H1 (cell line): ENCODE measurements at regions not wholly inside any gene's neighbourhood (a gene's known extent, or its start where the extent isn't known, plus 50 kb on each side); places are given as distances from the start of the nearest gene placed in this dataset.

Source experiments
- CTCF ChIA-PET: fragments of 300-600 bp; sonication (Branson Sonifier 250); formaldehyde crosslinking; loops from one replicate; lab custom pipeline; 2021; ENCODE audit not compliant: partially characterized antibody; lab: Charles Lee
- POLR2A ChIA-PET: fragments of 300-600 bp; sonication (Branson Sonifier 250); formaldehyde crosslinking; loops from one replicate; lab custom pipeline; 2021; ENCODE audit warnings: inconsistent platforms; ENCODE audit not compliant: partially characterized antibody; lab: Charles Lee
- DNase-seq, 2 experiments: peaks; one replicate each; pipeline versions ENCODE4 v3.0.0 to v3.0.0-alpha.2; 2010 to 2022; ENCODE audit warnings: low spot score in 2 of 2, low read depth in 1 of 2, mixed read lengths in 1 of 2
- FAIRE-seq: peaks from 2 replicates; lab custom pipeline; 2011; peaks lifted over from hg19 to GRCh38; lab: Jason Lieb, UNC
- H2AFZ ChIP-seq: 2 replicates; pipeline ENCODE4 v1.8.1; 2012; ENCODE audit warnings: low read length, inconsistent platforms
- H2AK5ac ChIP-seq: 2 replicates; pipeline ENCODE4 v1.6.1; 2013; ENCODE audit warnings: low read depth, low read length
- H2BK120ac ChIP-seq: replicated peaks from 2 replicates; pipeline ENCODE3; 2013; ENCODE audit warnings: low read depth, low read length, inconsistent platforms
- H2BK12ac ChIP-seq: 2 replicates; pipeline ENCODE4 v1.6.1; 2013; ENCODE audit warnings: low read depth, low read length
- H2BK15ac ChIP-seq: 2 replicates; pipeline ENCODE4 v1.6.1; 2013; ENCODE audit warnings: low read length
- H2BK20ac ChIP-seq: 2 replicates; pipeline ENCODE4 v1.6.1; 2013; ENCODE audit warnings: low read length
- H2BK5ac ChIP-seq: 2 replicates; pipeline ENCODE4 v1.6.1; 2013; ENCODE audit warnings: low read depth, low read length
- H3K14ac ChIP-seq: 2 replicates; pipeline ENCODE4 v1.6.1; 2013; ENCODE audit warnings: inconsistent platforms; ENCODE audit not compliant: insufficient read length
- H3K18ac ChIP-seq: 2 replicates; pipeline ENCODE4 v1.6.1; 2013; ENCODE audit warnings: low read length; ENCODE audit errors: extremely low read depth
- H3K23ac ChIP-seq: 2 replicates; pipeline ENCODE4 v1.6.1; 2013; ENCODE audit warnings: inconsistent platforms; ENCODE audit not compliant: insufficient read length
- H3K23me2 ChIP-seq: 2 replicates; pipeline ENCODE4 v1.6.1; 2013; ENCODE audit warnings: low read depth, low read length
- H3K27ac ChIP-seq: 2 replicates; pipeline ENCODE4 v1.6.1; 2011; ENCODE audit warnings: low read depth, low read length, inconsistent platforms
- H3K27me3 ChIP-seq, 4 experiments: replicated peaks in 1 of 4; 1 replicate in 1 of 4; 2 replicates in 3 of 4; pipeline versions ENCODE4 v1.6.1 to v1.8.1; 2011 to 2013; ENCODE audit warnings: low read length in 3 of 4, mild to moderate bottlenecking in 3 of 4, inconsistent platforms in 2 of 4, mixed read lengths in 2 of 4, moderate library complexity in 1 of 4; ENCODE audit not compliant: control insufficient read depth in 3 of 4, insufficient read depth in 3 of 4; ENCODE audit errors: extremely low read depth in 1 of 4
- H3K36me3 ChIP-seq, 4 experiments: 2 replicates each; pipeline versions ENCODE4 v1.6.1 to v1.8.1; 2011 to 2013; ENCODE audit warnings: mild to moderate bottlenecking in 4 of 4, low read length in 3 of 4, moderate library complexity in 2 of 4, control low read depth in 1 of 4, inconsistent platforms in 1 of 4; ENCODE audit not compliant: insufficient read depth in 4 of 4, control insufficient read depth in 2 of 4
- H3K4ac ChIP-seq: replicated peaks from 2 replicates; pipeline ENCODE3; 2013; ENCODE audit warnings: low read length, low read depth, mixed read lengths, inconsistent platforms; ENCODE audit not compliant: insufficient read length
- H3K4me1 ChIP-seq, 4 experiments: replicated peaks in 1 of 4; 1 replicate in 1 of 4; 2 replicates in 3 of 4; pipeline versions ENCODE4 v1.6.1 to v1.8.1; 2011 to 2013; ENCODE audit warnings: low read length in 3 of 4, inconsistent platforms in 2 of 4, mixed read lengths in 1 of 4; ENCODE audit not compliant: insufficient read depth in 4 of 4, control insufficient read depth in 3 of 4
- H3K4me2 ChIP-seq, 2 experiments: 2 replicates each; pipeline versions ENCODE4 v1.6.1 to v1.8.1; 2011 to 2013; ENCODE audit warnings: low read depth in 2 of 2, low read length in 2 of 2, control low read depth in 1 of 2, inconsistent platforms in 1 of 2, mild to moderate bottlenecking in 1 of 2; ENCODE audit not compliant: insufficient read depth in 1 of 2
- H3K4me3 ChIP-seq, 4 experiments: fragments of 200-600, 300-600 bp in 1 of 4; sonication (generic), shearing (Covaris generic), sonication (Bioruptor Twin) in 1 of 4; 2 replicates each; pipeline versions ENCODE4 v1.5.1 to v1.8.1; 2011 to 2016; ENCODE audit warnings: low read length in 4 of 4, low read depth in 3 of 4, control low read depth in 2 of 4, inconsistent platforms in 2 of 4, mild to moderate bottlenecking in 2 of 4, mixed read lengths in 1 of 4, moderate library complexity in 1 of 4; ENCODE audit not compliant: insufficient read depth in 2 of 4; ENCODE audit errors: extremely low read depth in 1 of 4
- H3K56ac ChIP-seq: replicated peaks from 2 replicates; pipeline ENCODE3; 2013; ENCODE audit warnings: low read depth, mild to moderate bottlenecking, mixed read lengths, low read length, inconsistent platforms; ENCODE audit not compliant: insufficient read length
- H3K79me1 ChIP-seq: 2 replicates; pipeline ENCODE4 v1.6.1; 2013; ENCODE audit warnings: low read depth, low read length, control low read depth
- H3K79me2 ChIP-seq, 2 experiments: 2 replicates each; pipeline versions ENCODE4 v1.6.1 to v1.8.1; 2012 to 2013; ENCODE audit warnings: low read length in 2 of 2, mild to moderate bottlenecking in 2 of 2, inconsistent platforms in 1 of 2; ENCODE audit not compliant: insufficient read depth in 2 of 2, control insufficient read depth in 1 of 2
- H3K9ac ChIP-seq, 4 experiments: replicated peaks in 1 of 4; 1 replicate in 1 of 4; 2 replicates in 3 of 4; pipeline versions ENCODE4 v1.6.1 to v1.8.1; 2011 to 2013; ENCODE audit warnings: low read depth in 3 of 4, low read length in 3 of 4, control low read depth in 2 of 4, mild to moderate bottlenecking in 2 of 4, moderate library complexity in 2 of 4, inconsistent platforms in 1 of 4; ENCODE audit errors: extremely low read depth in 1 of 4
- H3K9me3 ChIP-seq, 2 experiments: 2 replicates each; pipeline versions ENCODE4 v1.6.1 to v1.8.1; 2012 to 2013; ENCODE audit warnings: mild to moderate bottlenecking in 2 of 2, moderate library complexity in 2 of 2, control low read depth in 1 of 2, inconsistent platforms in 1 of 2, low read depth in 1 of 2, low read length in 1 of 2, mixed read lengths in 1 of 2; ENCODE audit not compliant: insufficient read depth in 2 of 2
- H4K20me1 ChIP-seq, 2 experiments: replicated peaks in 1 of 2; 2 replicates each; pipeline versions ENCODE3 to v1.8.1; 2011 to 2013; ENCODE audit warnings: inconsistent platforms in 2 of 2, low read length in 2 of 2, mild to moderate bottlenecking in 1 of 2; ENCODE audit not compliant: insufficient read depth in 2 of 2, control insufficient read depth in 1 of 2
- H4K5ac ChIP-seq: 2 replicates; pipeline ENCODE4 v1.6.1; 2013; ENCODE audit warnings: low read length, low read depth, mixed read lengths, inconsistent platforms; ENCODE audit not compliant: insufficient read length
- H4K8ac ChIP-seq: 2 replicates; pipeline ENCODE4 v1.8.0; 2013; ENCODE audit warnings: mild to moderate bottlenecking, moderate library complexity, low read length, inconsistent platforms; ENCODE audit not compliant: insufficient read depth; ENCODE audit errors: extremely low read depth
- H4K91ac ChIP-seq: replicated peaks from 2 replicates; pipeline ENCODE3; 2013; ENCODE audit warnings: low read length, mixed read lengths, inconsistent platforms; ENCODE audit not compliant: insufficient read length
- ASH2L ChIP-seq: fragments of 200-600, 300-600 bp; sonication (generic); IDR thresholded peaks from one replicate; pipeline ENCODE4 v1.7.1; 2017; ENCODE audit warnings: low read length
- ATF3 ChIP-seq: IDR thresholded peaks from 2 replicates; pipeline ENCODE4 v1.6.1; 2011; ENCODE audit warnings: low read depth, mild to moderate bottlenecking, low read length; ENCODE audit not compliant: insufficient read depth
- CBX5 ChIP-seq: fragments of 300-800, 300-1000 bp; sonication (generic); IDR thresholded peaks from 2 replicates; pipeline ENCODE4 v1.7.1; 2016; ENCODE audit warnings: antibody characterized with exemption, low read length, low read depth
- GABPA ChIP-seq: IDR thresholded peaks from 2 replicates; pipeline ENCODE4 v1.6.1; 2011; ENCODE audit warnings: mild to moderate bottlenecking, low read length, moderate library complexity, borderline replicate concordance; ENCODE audit not compliant: insufficient read depth
- HDAC6 ChIP-seq: IDR thresholded peaks from one replicate; pipeline ENCODE4 v1.7.1; 2012; ENCODE audit warnings: low read depth, mild to moderate bottlenecking, inconsistent platforms, low read length, moderate library complexity
- KDM4A ChIP-seq: IDR thresholded peaks from one replicate; pipeline ENCODE4 v1.7.1; 2012; ENCODE audit warnings: low read depth, mild to moderate bottlenecking, moderate library complexity, low read length, inconsistent platforms; ENCODE audit not compliant: severe bottlenecking
- RFX5 ChIP-seq: IDR thresholded peaks from 2 replicates; pipeline ENCODE4 v1.6.1; 2011; ENCODE audit warnings: low read depth, low read length, improper control_type of control experiment, borderline replicate concordance
- SIN3A ChIP-seq, 2 experiments: IDR thresholded peaks in 1 of 2; conservative IDR thresholded peaks in 1 of 2; 2 replicates each; pipeline ENCODE4 v1.6.1; 2011 to 2012; ENCODE audit warnings: low read length in 2 of 2, improper control_type of control experiment in 1 of 2, low read depth in 1 of 2, mild to moderate bottlenecking in 1 of 2
- USF2 ChIP-seq: IDR thresholded peaks from 2 replicates; pipeline ENCODE4 v1.6.1; 2011; ENCODE audit warnings: low read length, improper control_type of control experiment
- WGBS, 2 experiments: shearing (Covaris generic) in 1 of 2; methylation state at CpG; one replicate each; pipeline versions ENCODE4 v1.1.6 to v1.1.7; 2013 to 2015; ENCODE audit warnings: low lambda C conversion rate in 2 of 2, mixed read lengths in 2 of 2, inconsistent platforms in 1 of 2, low coverage in 1 of 2, missing lambda C conversion rate in 1 of 2; ENCODE audit not compliant: insufficient replicate concordance in 2 of 2, insufficient coverage in 1 of 2, insufficient read length in 1 of 2; ENCODE audit errors: extremely low coverage in 1 of 2, missing lambda C conversion rate in 1 of 2; 5-methylcytosine and 5-hydroxymethylcytosine counted together

GRCh38 chr12:13425766-13426165 is 229.2 kb downstream of the EMP1 start:
- no peak overlapping the region for H3K4me2 ChIP-seq
- ChIA-PET POLR2A (no interaction called here), CTCF (no interaction called here)
- no peak for DNase-seq
- H3K4me1 ChIP-seq: no peaks in the 10 kb centered on the region
- no peak overlapping the region for H3K4me3 ChIP-seq
- H3K9me3 ChIP-seq: peaks cover 0 to 5% of the 10 kb centered on the region in 2 experiments; a peak in 1 of 4 replicates
- H3K23ac ChIP-seq: no peak overlapping the region
- no peak overlapping the region for H2AFZ ChIP-seq
- H3K56ac ChIP-seq: no peak overlapping the region
- H3K23me2 ChIP-seq: no peaks in the 10 kb centered on the region; the same call in 1 of the 2 replicates
- no peak overlapping the region for H3K9ac ChIP-seq
- H4K5ac ChIP-seq: no peak overlapping the region
- H3K18ac ChIP-seq: no peak overlapping the region
- no peak overlapping the region for H4K91ac ChIP-seq
- 82% methylated on average over 3 of the region's 3 CpGs; no CpG with 5 or more reads in 1 of the 2 experiments for WGBS, 2 experiments
- H3K36me3 ChIP-seq: no peaks in the 10 kb centered on the region
- no peak overlapping the region for H3K14ac ChIP-seq
- no peaks in the 10 kb centered on the region for H3K79me2 ChIP-seq
- no peak overlapping the region for H2BK120ac ChIP-seq
- H3K4ac ChIP-seq: no peak overlapping the region
- TF ChIP-seq USF2 (no peak), ATF3 (no peak), GABPA (no peak), HDAC6 (no peak), ASH2L (no peak), CBX5 (no peak), KDM4A (no peak), RFX5 (no peak), SIN3A (conservative IDR thresholded peaks at IDR 0.05 in 1 of 2, IDR thresholded peaks at IDR 0.05 in 1 of 2; ENCODE audit: low read depth in 1 of 2, low read length in 2 of 2) (no peak)
- no peaks in the 10 kb centered on the region for H3K27me3 ChIP-seq
- H3K79me1 ChIP-seq: no peaks in the 10 kb centered on the region
- no peak overlapping the region for H2BK5ac ChIP-seq
- no peak for FAIRE-seq
- H4K8ac ChIP-seq: no peak overlapping the region
- H2AK5ac ChIP-seq: no peak overlapping the region
- H3K27ac ChIP-seq: no peak overlapping the region
- H2BK15ac ChIP-seq: no peak overlapping the region
- H2BK20ac ChIP-seq: no peak overlapping the region
- H2BK12ac ChIP-seq: no peak overlapping the region
- H4K20me1 ChIP-seq: no peaks in the 10 kb centered on the region
